CD8-positive, alpha-beta memory T cell (primary cell): ENCODE measurements at regions not wholly inside any gene's neighbourhood (a gene's known extent, or its start where the extent isn't known, plus 50 kb on each side); places are given as distances from the start of the nearest gene placed in this dataset.

ENCODE experiments used
- CTCF ChIA-PET: fragments of 350-600 bp; sonication (Branson Sonifier 250); formaldehyde crosslinking; loops from one replicate; lab custom pipeline; 2021; ENCODE audit warnings: antibody characterized with exemption; lab: Charles Lee
- POLR2A ChIA-PET: fragments of 350-600 bp; sonication (Branson Sonifier 250); formaldehyde crosslinking; loops from one replicate; lab custom pipeline; 2021; ENCODE audit warnings: antibody characterized with exemption; lab: Charles Lee
- DNase-seq, 5 donors: peaks; one replicate each; pipeline versions ENCODE4 v3.0.0 to v3.0.0-alpha.2; 2020 to 2022; ENCODE audit warnings: mixed read lengths in 1 of 5
- H3K27ac ChIP-seq: one replicate; pipeline ENCODE4 v1.7.0; 2013; ENCODE audit warnings: low read depth, mild to moderate bottlenecking, low read length, moderate library complexity
- H3K27me3 ChIP-seq: 2 replicates; pipeline ENCODE4 v1.7.0; 2013; ENCODE audit warnings: low read length, mild to moderate bottlenecking; ENCODE audit not compliant: insufficient read depth, poor library complexity, severe bottlenecking
- H3K36me3 ChIP-seq: 2 replicates; pipeline ENCODE4 v1.7.0; 2013; ENCODE audit warnings: mild to moderate bottlenecking, low read length, moderate library complexity; ENCODE audit not compliant: insufficient read depth
- H3K4me1 ChIP-seq: 2 replicates; pipeline ENCODE4 v1.7.0; 2013; ENCODE audit warnings: mild to moderate bottlenecking, low read length, moderate library complexity; ENCODE audit not compliant: insufficient read depth
- H3K4me3 ChIP-seq: 2 replicates; pipeline ENCODE4 v1.7.0; 2013; ENCODE audit warnings: mild to moderate bottlenecking, low read length
- H3K9me3 ChIP-seq: 2 replicates; pipeline ENCODE4 v1.7.0; 2013; ENCODE audit warnings: mild to moderate bottlenecking, low read length
- H3K27ac Mint-ChIP-seq, 8 donors: one replicate each; pipeline ENCODE4 v1.8.0; 2020 to 2021; ENCODE audit warnings: mixed read lengths in 8 of 8, mild to moderate bottlenecking in 6 of 8, inconsistent platforms in 3 of 8, moderate library complexity in 3 of 8
- H3K27me3 Mint-ChIP-seq, 2 donors: one replicate each; pipeline ENCODE4 v1.8.0; 2020 to 2021; ENCODE audit warnings: mixed read lengths in 2 of 2, mild to moderate bottlenecking in 1 of 2, moderate library complexity in 1 of 2
- H3K36me3 Mint-ChIP-seq, 3 donors: one replicate each; pipeline ENCODE4 v1.8.0; 2020 to 2021; ENCODE audit warnings: mixed read lengths in 3 of 3, inconsistent platforms in 1 of 3, mild to moderate bottlenecking in 1 of 3
- H3K4me1 Mint-ChIP-seq, 3 donors: one replicate each; pipeline ENCODE4 v1.8.0; 2020 to 2021; ENCODE audit warnings: mixed read lengths in 3 of 3, inconsistent platforms in 1 of 3, mild to moderate bottlenecking in 1 of 3
- H3K4me3 Mint-ChIP-seq, 7 donors: one replicate each; pipeline ENCODE4 v1.8.0; 2020 to 2021; ENCODE audit warnings: mixed read lengths in 7 of 7, mild to moderate bottlenecking in 6 of 7, moderate library complexity in 4 of 7, inconsistent platforms in 2 of 7
- H3K9me3 Mint-ChIP-seq, 5 donors: one replicate each; pipeline ENCODE4 v1.8.0; 2020 to 2022; ENCODE audit warnings: mixed read lengths in 5 of 5, mild to moderate bottlenecking in 3 of 5, moderate library complexity in 2 of 5, inconsistent platforms in 1 of 5

DNA sequence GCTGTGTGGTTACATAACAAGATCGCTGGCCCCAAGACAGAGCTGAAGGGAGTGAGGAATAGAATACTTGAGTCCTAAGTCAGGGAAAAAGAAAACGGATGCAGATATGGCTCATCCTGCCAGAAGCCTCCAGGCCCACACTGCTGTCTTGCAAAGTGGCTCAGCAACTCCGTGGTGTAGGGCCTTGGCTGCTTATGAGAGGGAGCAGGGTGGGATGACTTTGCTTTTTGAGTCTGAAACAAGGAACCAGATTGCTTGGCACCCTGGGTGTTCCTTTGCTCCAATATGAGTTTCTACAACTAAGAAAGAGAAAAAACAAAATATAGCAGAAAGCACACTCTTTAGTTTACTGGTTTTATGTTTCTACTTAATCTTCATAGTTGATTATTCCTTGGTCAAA lies 193.8 kb upstream of the WDR11 start:
- Mint-ChIP-seq H3K9me3 (peaks cover 0 to 5% (median 0%) of the 10 kb centered on the region in 5 donors), H3K27ac (no peak overlapping the region), H3K4me1 (no peaks in the 10 kb centered on the region), H3K36me3 (no peaks in the 10 kb centered on the region), H3K27me3 (peaks cover 0 to 4% of the 10 kb centered on the region in 2 donors), H3K4me3 (no peak overlapping the region)
- no peaks in the 10 kb centered on the region for H3K36me3 ChIP-seq
- no peak for DNase-seq
- CTCF ChIA-PET: no interaction called here
- no peak overlapping the region for H3K27ac ChIP-seq
- H3K9me3 ChIP-seq: no peaks in the 10 kb centered on the region
- no peaks in the 10 kb centered on the region for H3K4me1 ChIP-seq
- H3K27me3 ChIP-seq: no peaks in the 10 kb centered on the region
- POLR2A ChIA-PET: no interaction called here
- H3K4me3 ChIP-seq: no peak overlapping the region

DNA sequence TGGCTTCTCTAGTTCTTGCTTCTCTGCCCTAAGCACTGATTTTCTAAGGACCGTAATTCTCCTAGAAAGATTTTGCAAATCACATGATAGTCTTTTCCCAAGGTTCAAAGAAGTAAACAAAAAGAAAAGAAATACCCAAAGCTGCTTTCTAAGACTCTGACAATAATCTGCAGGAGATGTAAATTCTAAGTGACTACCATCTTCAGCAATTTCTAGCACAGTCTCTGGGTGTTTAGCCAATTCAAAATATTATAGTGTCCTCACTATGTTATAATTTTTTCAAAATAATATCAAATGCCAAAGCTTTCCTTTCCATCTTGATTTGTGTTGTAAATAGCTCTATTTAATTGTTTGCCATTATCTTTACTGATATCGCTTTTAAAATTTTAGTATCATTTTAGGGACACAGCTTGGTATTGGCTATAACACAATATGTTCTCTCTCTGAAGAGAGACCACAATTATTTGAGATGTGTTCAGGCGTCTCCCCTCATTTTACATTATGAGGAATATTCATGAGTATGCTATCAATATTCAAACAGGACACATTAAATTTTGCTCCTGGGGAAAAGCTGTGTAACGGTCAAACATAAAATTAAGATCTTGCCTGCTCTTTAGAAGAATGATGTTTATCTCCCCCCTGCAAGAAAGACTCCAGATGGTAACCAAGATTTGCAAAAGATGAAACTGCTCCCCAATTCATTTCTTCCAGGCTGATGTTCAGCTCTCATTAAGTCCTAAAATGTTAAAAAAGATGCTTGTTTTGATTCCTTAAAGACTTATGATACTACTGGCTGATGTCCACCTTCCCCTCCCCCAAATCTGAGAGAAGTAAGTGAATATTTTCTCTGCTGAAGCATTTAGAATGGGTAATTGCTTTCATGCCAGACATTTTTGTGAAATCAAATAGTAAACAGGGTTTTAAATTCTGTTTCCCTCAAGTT lies 191.9 kb upstream of the WDR11 start:
- Histone ChIP-seq H3K4me3 (no peak overlapping the region), H3K27me3 (no peaks in the 10 kb centered on the region), H3K36me3 (no peaks in the 10 kb centered on the region), H3K9me3 (no peaks in the 10 kb centered on the region), H3K4me1 (no peaks in the 10 kb centered on the region), H3K27ac (no peak overlapping the region)
- no peak for DNase-seq
- POLR2A ChIA-PET: no interaction called here
- H3K27me3 Mint-ChIP-seq: peaks cover 0 to 4% of the 10 kb centered on the region in 2 donors
- no peaks in the 10 kb centered on the region for H3K36me3 Mint-ChIP-seq
- no peaks in the 10 kb centered on the region for H3K4me1 Mint-ChIP-seq
- CTCF ChIA-PET: no interaction called here
- no peak overlapping the region for H3K4me3 Mint-ChIP-seq
- peaks cover 0 to 5% (median 0%) of the 10 kb centered on the region in 5 donors for H3K9me3 Mint-ChIP-seq
- H3K27ac Mint-ChIP-seq: no peak overlapping the region

- Histone ChIP-seq H3K27me3 (no peaks in the 10 kb centered on the region), H3K36me3 (no peaks in the 10 kb centered on the region), H3K4me3 (no peak overlapping the region), H3K27ac (no peak overlapping the region), H3K9me3 (no peaks in the 10 kb centered on the region), H3K4me1 (no peaks in the 10 kb centered on the region)
- CTCF ChIA-PET: no interaction called here
- Mint-ChIP-seq H3K36me3 (no peaks in the 10 kb centered on the region), H3K4me3 (no peak overlapping the region), H3K4me1 (no peaks in the 10 kb centered on the region), H3K27ac (no peak overlapping the region), H3K9me3 (peaks cover 0 to 6% (median 3%) of the 10 kb centered on the region in 5 donors), H3K27me3 (peaks cover 0 to 4% of the 10 kb centered on the region in 2 donors)
- DNase-seq: no peak
- POLR2A ChIA-PET: no interaction called here
Observed at GRCh38 chr10:120666308-120666707, 184.9 kb upstream of the WDR11 start.

GRCh38 chr10:120667276-120667675 lies 183.9 kb upstream of the WDR11 start:
- Mint-ChIP-seq H3K27ac (no peak overlapping the region), H3K4me1 (no peaks in the 10 kb centered on the region), H3K4me3 (no peak overlapping the region), H3K27me3 (peaks cover 0 to 6% of the 10 kb centered on the region in 2 donors), H3K36me3 (no peaks in the 10 kb centered on the region), H3K9me3 (peaks cover 0 to 6% (median 3%) of the 10 kb centered on the region in 5 donors)
- no peak overlapping the region for H3K27ac ChIP-seq
- POLR2A ChIA-PET: no interaction called here
- CTCF ChIA-PET: no interaction called here
- no peaks in the 10 kb centered on the region for H3K36me3 ChIP-seq
- no peaks in the 10 kb centered on the region for H3K27me3 ChIP-seq
- H3K4me3 ChIP-seq: no peak overlapping the region
- no peaks in the 10 kb centered on the region for H3K4me1 ChIP-seq
- DNase-seq: no peak
- H3K9me3 ChIP-seq: no peaks in the 10 kb centered on the region

DNA sequence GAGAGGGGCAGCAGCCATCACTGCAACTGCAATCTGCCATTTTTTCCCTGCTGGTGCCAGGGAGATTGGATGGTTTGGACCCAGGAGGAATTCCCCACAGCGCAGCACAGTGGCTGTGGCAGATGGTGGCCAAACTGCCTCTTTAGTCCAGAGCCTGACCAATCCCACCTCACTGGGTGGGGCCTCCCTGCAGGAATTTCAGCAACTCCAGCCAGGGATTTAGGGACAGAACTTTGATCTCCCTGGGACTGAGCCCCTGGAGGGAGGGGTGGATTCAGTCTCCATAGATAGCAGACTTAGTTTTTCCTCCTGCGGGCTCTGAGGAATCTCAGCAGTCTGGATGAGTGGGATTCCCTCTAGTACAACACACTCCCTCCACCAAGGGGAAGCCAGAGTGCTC lies 179.7 kb upstream of the WDR11 start:
- no peak overlapping the region for H3K27ac ChIP-seq
- CTCF ChIA-PET: no interaction called here
- no peak for DNase-seq
- H3K4me1 ChIP-seq: no peaks in the 10 kb centered on the region
- Mint-ChIP-seq H3K36me3 (no peaks in the 10 kb centered on the region), H3K4me1 (no peaks in the 10 kb centered on the region), H3K9me3 (peaks cover 8 to 12% (median 11%) of the 10 kb centered on the region in 5 donors), H3K4me3 (no peak overlapping the region), H3K27ac (no peak overlapping the region), H3K27me3 (peaks cover 0 to 7% of the 10 kb centered on the region in 2 donors)
- no peaks in the 10 kb centered on the region for H3K36me3 ChIP-seq
- POLR2A ChIA-PET: no interaction called here
- H3K4me3 ChIP-seq: no peak overlapping the region
- no peaks in the 10 kb centered on the region for H3K9me3 ChIP-seq
- no peaks in the 10 kb centered on the region for H3K27me3 ChIP-seq

GRCh38 chr10:120683454-120683853 lies 167.7 kb upstream of the WDR11 start:
- Mint-ChIP-seq H3K4me3 (no peak overlapping the region), H3K9me3 (peaks cover 0 to 7% (median 0%) of the 10 kb centered on the region in 5 donors), H3K27ac (no peak overlapping the region), H3K4me1 (peaks cover 0 to 21% (median 14%) of the 10 kb centered on the region in 3 donors), H3K36me3 (no peaks in the 10 kb centered on the region), H3K27me3 (peaks cover 0 to 4% of the 10 kb centered on the region in 2 donors)
- Histone ChIP-seq H3K27me3 (no peaks in the 10 kb centered on the region), H3K9me3 (no peaks in the 10 kb centered on the region), H3K27ac (no peak overlapping the region), H3K4me1 (no peaks in the 10 kb centered on the region), H3K36me3 (no peaks in the 10 kb centered on the region), H3K4me3 (no peak overlapping the region)
- no peak for DNase-seq
- ChIA-PET POLR2A (no interaction called here), CTCF (no interaction called here)

- Histone ChIP-seq H3K36me3 (no peaks in the 10 kb centered on the region), H3K4me3 (no peak overlapping the region), H3K27ac (no peak overlapping the region), H3K27me3 (no peaks in the 10 kb centered on the region), H3K9me3 (no peaks in the 10 kb centered on the region), H3K4me1 (no peaks in the 10 kb centered on the region)
- Mint-ChIP-seq H3K9me3 (peaks cover 0 to 5% (median 0%) of the 10 kb centered on the region in 5 donors), H3K27ac (peak overlapping the region in 2 of 8 donors; percentile 39 to 80), H3K27me3 (peaks cover 0 to 4% of the 10 kb centered on the region in 2 donors), H3K36me3 (no peaks in the 10 kb centered on the region), H3K4me1 (peaks cover 0 to 21% (median 14%) of the 10 kb centered on the region in 3 donors), H3K4me3 (peak overlapping the region in 1 of 7 donors; percentile 10)
- ChIA-PET CTCF (no interaction called here), POLR2A (no interaction called here)
- DNase-seq: peak in 1 of 5 donors; percentile 43
Observed at GRCh38 chr10:120684226-120684625, 166.9 kb upstream of the WDR11 start.

DNA sequence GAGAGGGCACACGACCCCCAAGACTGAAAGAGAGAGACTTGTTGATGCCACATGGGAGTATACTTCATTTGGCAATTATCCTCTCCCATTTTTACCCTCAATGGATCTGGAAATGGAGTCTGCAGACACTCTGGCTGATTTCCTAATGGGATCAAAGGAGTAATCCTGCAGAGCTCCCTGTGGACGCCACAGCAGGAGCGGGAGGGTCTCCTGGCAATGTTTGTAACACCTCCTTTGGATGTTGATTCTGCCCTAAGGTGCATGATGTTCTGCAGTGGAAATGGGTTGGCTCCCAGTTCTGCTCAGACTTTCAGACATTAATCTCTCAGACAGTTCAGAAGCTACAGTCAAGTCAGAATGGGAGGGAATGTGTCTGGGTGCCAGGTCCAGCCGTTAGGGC lies 166.0 kb upstream of the WDR11 start:
- Histone ChIP-seq H3K27ac (no peak overlapping the region), H3K36me3 (no peaks in the 10 kb centered on the region), H3K4me3 (no peak overlapping the region), H3K9me3 (no peaks in the 10 kb centered on the region), H3K4me1 (no peaks in the 10 kb centered on the region), H3K27me3 (no peaks in the 10 kb centered on the region)
- ChIA-PET CTCF (no interaction called here), POLR2A (no interaction called here)
- Mint-ChIP-seq H3K36me3 (no peaks in the 10 kb centered on the region), H3K27ac (peak overlapping the region in 4 of 8 donors; percentile 9 to 69 (median 32)), H3K4me1 (peaks cover 2 to 25% (median 23%) of the 10 kb centered on the region in 3 donors), H3K4me3 (no peak overlapping the region), H3K27me3 (peaks cover 0 to 4% of the 10 kb centered on the region in 2 donors), H3K9me3 (peaks cover 0 to 5% (median 0%) of the 10 kb centered on the region in 5 donors)
- DNase-seq: no peak
